MV-4-11 (cell line): ENCODE measurements at regions not wholly inside any gene's neighbourhood (a gene's known extent, or its start where the extent isn't known, plus 50 kb on each side); places are given as distances from the start of the nearest gene placed in this dataset.

ENCODE experiments used
- DNase-seq: peaks from one replicate; lab custom pipeline; 2025; lab: John Stamatoyannopoulos, UW

DNA sequence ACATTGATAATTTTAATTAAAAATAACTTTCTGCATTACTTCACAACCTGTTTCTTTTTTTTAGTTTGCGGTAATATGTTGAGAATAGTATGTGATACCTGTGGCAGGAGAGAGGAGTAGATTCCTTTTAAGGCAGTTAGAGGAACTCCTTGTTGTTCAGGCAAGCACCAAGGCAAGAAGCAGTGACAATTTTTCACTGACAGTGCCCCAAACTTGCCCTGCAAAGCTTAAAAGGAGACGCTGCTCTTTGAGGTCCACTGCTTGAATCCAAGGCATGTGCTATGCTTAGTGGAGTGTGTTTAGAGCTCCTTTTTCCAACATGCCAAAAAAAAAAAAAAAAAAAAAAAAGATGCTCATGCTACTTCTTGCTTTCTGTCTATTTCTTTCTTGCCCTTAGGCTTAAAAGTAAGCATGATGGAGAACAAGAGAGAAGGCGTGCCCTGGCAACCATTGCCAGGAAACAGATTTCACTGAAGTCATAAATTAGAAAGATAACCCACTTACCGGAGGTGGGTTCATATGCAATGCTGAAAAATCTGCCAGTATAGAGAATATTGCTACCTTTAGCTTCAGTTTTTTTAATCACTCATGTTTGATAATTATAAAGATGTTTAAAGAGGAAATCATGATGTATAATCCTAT is 58.3 kb upstream of the DYRK2 start:
- no peak for DNase-seq

DNA sequence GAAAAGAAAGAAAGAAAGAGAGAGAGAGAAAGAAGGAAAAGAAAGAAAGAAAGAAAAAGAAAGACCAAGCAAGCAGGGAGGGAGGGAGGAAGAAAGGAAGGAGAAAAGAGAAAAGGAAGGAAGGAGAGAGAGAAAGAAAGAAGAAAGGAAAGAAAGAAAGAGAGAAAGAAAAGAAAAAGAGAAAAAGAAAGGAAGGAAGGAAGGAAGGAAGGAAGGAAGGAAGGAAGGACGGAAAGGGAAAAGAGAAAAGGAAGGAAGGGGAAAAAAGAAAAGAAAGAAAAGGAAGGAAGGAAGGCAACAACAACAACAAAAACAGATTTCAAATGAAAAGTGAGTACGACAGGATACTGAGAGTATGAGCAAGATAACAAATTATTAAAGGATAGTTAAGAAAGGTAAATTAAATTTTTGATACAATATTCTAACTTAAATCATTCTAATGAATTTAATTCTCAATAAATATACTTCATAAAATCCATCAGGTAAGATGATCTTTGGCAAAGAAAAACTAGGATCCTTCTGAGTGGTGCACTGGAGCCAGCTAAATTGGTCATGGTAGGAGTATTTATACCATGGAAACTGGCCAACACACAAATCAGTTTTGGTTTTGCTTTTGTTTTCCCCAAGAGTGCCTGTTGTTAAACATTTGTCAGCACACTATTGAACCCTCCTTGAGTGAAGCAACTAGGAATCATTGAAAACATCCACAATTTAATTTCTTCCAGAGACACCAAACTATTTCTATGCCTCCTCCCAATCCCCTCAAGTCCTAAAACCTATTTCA is 56.1 kb upstream of the DYRK2 start:
- no peak for DNase-seq

DNA sequence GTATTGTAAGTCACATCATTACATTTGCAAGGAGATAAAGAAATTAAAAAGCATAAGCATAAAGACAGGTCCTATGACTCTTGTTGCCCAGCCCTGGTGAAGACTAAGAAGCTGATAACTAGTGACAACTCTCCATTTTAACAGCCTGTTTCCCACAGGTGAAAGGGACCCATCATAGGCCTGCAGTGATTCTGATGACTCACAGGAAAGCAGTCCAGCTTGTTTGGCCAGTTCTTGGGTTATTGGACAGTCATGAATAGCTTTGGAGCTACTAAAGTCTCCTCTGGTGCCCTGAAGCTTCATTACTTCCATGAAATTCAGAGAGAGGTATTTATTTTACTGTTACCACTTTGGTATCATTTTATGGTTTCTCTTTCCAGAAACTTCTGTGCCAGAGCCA is 55.5 kb upstream of the DYRK2 start:
- DNase-seq = no peak

DNA sequence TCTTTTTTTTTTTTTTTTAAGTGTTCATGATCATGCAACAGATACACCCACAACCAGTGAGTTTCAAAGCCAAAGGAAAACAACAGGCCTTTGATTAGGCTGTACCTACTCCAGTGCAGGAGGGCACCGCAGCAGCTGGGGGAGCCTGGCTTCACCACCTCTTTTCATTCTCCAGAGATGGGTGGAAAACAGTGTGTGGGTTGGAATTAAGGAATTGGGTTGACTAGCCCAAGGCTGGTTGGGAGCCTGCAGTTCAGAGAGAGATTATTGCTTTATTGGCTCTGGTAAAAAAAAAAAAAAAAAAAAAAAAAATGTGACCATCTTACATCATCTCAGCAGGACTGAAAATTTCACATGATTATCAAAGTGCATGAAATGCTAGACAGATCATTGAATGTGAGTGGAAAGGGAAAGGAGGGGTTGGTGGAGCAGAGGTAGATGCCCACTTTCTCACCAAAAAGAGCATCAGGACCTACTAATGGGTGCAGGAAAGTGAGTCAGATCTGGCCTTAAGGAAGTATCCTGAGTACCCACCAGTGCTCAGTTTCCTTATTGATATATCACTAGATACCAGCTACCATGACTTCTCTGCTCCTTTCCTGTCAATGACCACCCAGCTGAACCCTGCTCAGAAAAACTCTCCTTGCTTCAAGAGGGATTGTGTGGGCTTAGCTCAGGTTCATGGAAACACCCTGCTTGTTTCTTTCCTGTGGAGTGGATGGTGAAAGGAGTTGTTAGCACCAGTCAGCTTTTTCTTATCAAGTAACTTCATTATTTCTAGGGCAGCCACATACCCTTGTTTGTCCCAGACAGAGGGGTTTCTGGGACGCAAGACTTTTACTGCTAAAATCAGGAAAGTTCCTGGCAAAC is 54.8 kb upstream of the DYRK2 start:
- DNase-seq = no peak

DNA sequence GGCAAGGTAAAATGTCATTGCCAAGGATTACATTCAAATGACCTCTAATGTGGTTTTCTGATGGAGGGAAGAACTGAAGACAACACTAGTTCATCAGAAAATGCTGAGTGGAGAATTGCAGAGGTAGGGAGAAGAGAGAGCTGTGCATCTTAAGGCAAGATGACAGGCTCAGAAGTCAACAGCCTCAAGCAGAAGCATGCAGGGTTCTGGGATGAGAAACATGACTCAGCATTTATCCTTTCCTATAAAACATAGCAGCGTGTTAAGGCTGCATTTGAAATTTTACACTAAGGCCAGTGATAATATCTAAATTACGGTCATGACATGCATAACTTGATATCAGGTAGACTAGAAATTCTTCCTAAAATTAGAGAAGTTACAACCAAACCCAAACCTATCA is 53.7 kb upstream of the DYRK2 start:
- no peak for DNase-seq

DNA sequence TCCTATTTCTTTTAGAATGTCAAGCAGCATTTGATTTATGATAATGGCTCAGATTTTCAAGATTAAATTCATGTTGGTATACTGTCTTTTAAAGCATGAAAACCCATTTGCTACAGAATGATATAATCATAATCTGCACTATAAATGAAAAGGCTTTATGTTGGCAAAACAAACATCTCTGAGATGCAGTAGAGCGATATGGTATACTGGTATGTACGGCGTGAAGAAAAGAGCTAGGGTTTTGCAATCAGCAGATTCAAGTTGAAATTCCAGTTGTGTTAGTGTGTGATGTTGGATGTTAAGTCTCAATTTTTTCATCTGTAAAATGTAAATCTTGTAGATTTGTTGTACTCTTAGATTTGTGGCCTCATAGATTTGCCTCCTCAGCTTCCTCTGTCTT is 53.2 kb upstream of the DYRK2 start:
- no peak for DNase-seq

DNA sequence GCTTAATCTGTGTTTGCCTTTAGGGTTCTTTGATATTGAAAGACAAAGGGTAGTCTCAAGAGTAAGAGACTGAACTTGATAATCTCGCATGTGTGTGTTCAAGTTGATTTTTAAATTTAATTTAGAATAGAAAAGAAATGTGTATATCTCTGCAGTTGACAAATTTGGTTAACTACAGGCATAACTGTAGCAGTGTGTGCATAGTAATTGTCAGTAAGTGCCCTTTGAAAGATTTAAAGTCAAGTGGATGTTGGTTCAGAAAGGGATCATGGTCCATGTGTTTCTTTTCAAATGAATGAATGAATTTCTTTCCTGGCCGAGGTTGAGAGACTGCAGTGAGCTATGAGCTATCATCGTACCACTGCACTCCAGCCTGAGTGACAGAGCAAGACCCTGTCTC is 49.9 kb upstream of the DYRK2 start:
- DNase-seq = no peak
